Tibial artery (tissue), 4 donors: ENCODE measurements at regions not wholly inside any gene's neighbourhood (a gene's known extent, or its start where the extent isn't known, plus 50 kb on each side); places are given as distances from the start of the nearest gene placed in this dataset.

ENCODE experiments used
- DNase-seq, 2 donors: peaks; one replicate each; pipeline ENCODE4 v3.0.0-alpha.2; 2019
- H3K27ac ChIP-seq, 2 donors: fragments of 200-600 bp; sonication (generic) in 1 of 2; 1 replicate in 1 of 2; 2 replicates in 1 of 2; pipeline ENCODE4 v1.5.1; 2018 to 2019; ENCODE audit warnings: mild to moderate bottlenecking in 1 of 2
- H3K27me3 ChIP-seq, 2 donors: fragments of 200-600 bp; sonication (generic) in 1 of 2; one replicate each; pipeline versions ENCODE4 v1.5.1 to v1.6.0; 2016 to 2019
- H3K36me3 ChIP-seq, 3 donors: fragments of 200-600 bp; sonication (generic) in 2 of 3; one replicate each; pipeline ENCODE4 v1.5.1; 2016 to 2019; ENCODE audit warnings: mild to moderate bottlenecking in 2 of 3
- H3K4me1 ChIP-seq, 4 donors: fragments of 200-600 bp; sonication (generic) in 2 of 4; 1 replicate in 3 of 4; 2 replicates in 1 of 4; pipeline ENCODE4 v1.5.1; 2016 to 2019
- H3K4me3 ChIP-seq, 2 donors: fragments of 200-600 bp; sonication (generic) in 1 of 2; 1 replicate in 1 of 2; 2 replicates in 1 of 2; pipeline ENCODE4 v1.5.1; 2018 to 2019; ENCODE audit warnings: mild to moderate bottlenecking in 2 of 2
- H3K9me3 ChIP-seq, 3 donors: fragments of 200-600 bp; sonication (generic) in 1 of 3; one replicate each; pipeline ENCODE4 v1.5.1; 2016 to 2019
- CTCF ChIP-seq, 2 experiments: fragments of 200-600 bp in 1 of 2; fragments of 450-650 bp in 1 of 2; IDR thresholded peaks; one replicate each; pipeline ENCODE4 v1.5.1; 2017 to 2019; ENCODE audit warnings: antibody characterized with exemption in 2 of 2, mild to moderate bottlenecking in 1 of 2, moderate library complexity in 1 of 2
- intact Hi-C: fragments of 100-400 bp; cut with DNase I; formaldehyde crosslinking; loops from one replicate; pipeline ENCODE4 v1.15.0; 2023; ENCODE audit warnings: low total_unique reads

GRCh38 chr4:120227554-120227953 lies 160.9 kb upstream of the MAD2L1 start:
- no peaks in the 10 kb centered on the region for H3K4me1 ChIP-seq
- no peaks in the 10 kb centered on the region for H3K27me3 ChIP-seq
- DNase-seq = no peak
- H3K9me3 ChIP-seq = no peaks in the 10 kb centered on the region
- H3K4me3 ChIP-seq = no peak overlapping the region
- intact Hi-C loops = no loop called here
- no peak for TF ChIP-seq CTCF (IDR thresholded peaks at IDR 0.05)
- no peaks in the 10 kb centered on the region for H3K36me3 ChIP-seq
- H3K27ac ChIP-seq = no peak overlapping the region

- no peaks in the 10 kb centered on the region for H3K9me3 ChIP-seq
- H3K4me3 ChIP-seq = no peak overlapping the region
- H3K36me3 ChIP-seq = no peaks in the 10 kb centered on the region
- no peaks in the 10 kb centered on the region for H3K4me1 ChIP-seq
- no peak overlapping the region for H3K27ac ChIP-seq
- H3K27me3 ChIP-seq = no peaks in the 10 kb centered on the region
- intact Hi-C loops = no loop called here
- no peak for DNase-seq
- TF ChIP-seq CTCF (IDR thresholded peaks at IDR 0.05) = no peak
Measured at GRCh38 chr4:120225527-120225926, 158.9 kb upstream of the MAD2L1 start.

DNA sequence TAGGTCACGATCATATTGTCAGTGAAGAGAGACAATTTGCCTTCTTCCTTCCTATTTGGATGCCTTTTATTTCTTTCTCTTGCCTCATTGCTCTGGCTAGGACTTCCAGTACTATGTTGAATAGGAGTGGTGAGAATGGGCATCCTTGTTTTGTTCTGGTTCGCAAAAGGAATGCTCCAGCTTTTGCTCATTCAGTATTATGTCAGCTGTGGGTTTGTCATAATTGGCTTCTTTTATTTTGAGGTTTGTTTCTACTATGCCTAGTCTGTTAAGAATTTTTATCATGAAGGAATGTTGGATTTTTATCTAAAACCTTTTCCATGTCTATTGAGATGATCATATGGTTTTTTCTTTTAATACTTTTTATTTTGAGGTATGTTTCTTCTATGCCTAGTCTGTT lies 152.3 kb upstream of the MAD2L1 start:
- Histone ChIP-seq H3K9me3 (peaks cover 0 to 9% (median 3%) of the 10 kb centered on the region in 3 donors), H3K27ac (no peak overlapping the region), H3K27me3 (no peaks in the 10 kb centered on the region), H3K4me3 (no peak overlapping the region), H3K4me1 (no peaks in the 10 kb centered on the region), H3K36me3 (no peaks in the 10 kb centered on the region)
- no peak for TF ChIP-seq CTCF (IDR thresholded peaks at IDR 0.05)
- no peak for DNase-seq
- intact Hi-C loops = no loop called here

GRCh38 chr4:120215350-120215749 lies 148.7 kb upstream of the MAD2L1 start:
- Histone ChIP-seq H3K4me1 (no peaks in the 10 kb centered on the region), H3K4me3 (no peak overlapping the region), H3K27ac (no peak overlapping the region), H3K9me3 (peaks cover 0 to 9% (median 3%) of the 10 kb centered on the region in 3 donors), H3K36me3 (no peaks in the 10 kb centered on the region), H3K27me3 (no peaks in the 10 kb centered on the region)
- intact Hi-C loops = no loop called here
- no peak for DNase-seq
- TF ChIP-seq CTCF (IDR thresholded peaks at IDR 0.05) = no peak

- H3K9me3 ChIP-seq = no peaks in the 10 kb centered on the region
- H3K27me3 ChIP-seq = no peaks in the 10 kb centered on the region
- no peak for TF ChIP-seq CTCF (IDR thresholded peaks at IDR 0.05)
- H3K4me3 ChIP-seq = no peak overlapping the region
- no peaks in the 10 kb centered on the region for H3K36me3 ChIP-seq
- H3K27ac ChIP-seq = no peak overlapping the region
- intact Hi-C loops = no loop called here
- DNase-seq = no peak
- no peaks in the 10 kb centered on the region for H3K4me1 ChIP-seq
Measured at GRCh38 chr4:120211408-120212015, 144.9 kb upstream of the MAD2L1 start.

DNA sequence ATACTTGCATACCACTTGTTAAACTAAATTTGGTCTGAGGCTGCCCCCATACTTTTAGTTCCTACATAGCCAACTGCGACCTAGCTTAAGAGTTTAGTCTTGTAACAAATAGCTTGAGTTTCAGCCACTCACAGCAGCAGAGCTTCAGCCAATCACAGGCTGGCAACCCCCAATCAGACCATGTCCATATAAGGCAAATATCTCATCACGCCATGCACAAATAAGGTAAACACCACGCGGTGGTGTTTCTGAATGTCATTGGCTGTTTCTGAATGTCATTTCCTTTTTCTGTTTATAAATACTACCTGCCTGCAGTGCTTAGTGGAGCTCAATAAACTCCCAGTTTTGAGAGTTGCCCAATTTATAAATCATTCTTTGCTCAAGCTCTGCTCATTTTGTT lies 143.1 kb upstream of the MAD2L1 start:
- Histone ChIP-seq H3K4me3 (no peak overlapping the region), H3K27me3 (no peaks in the 10 kb centered on the region), H3K27ac (no peak overlapping the region), H3K4me1 (no peaks in the 10 kb centered on the region), H3K9me3 (no peaks in the 10 kb centered on the region), H3K36me3 (no peaks in the 10 kb centered on the region)
- intact Hi-C loops = no loop called here
- TF ChIP-seq CTCF (IDR thresholded peaks at IDR 0.05) = no peak
- DNase-seq = no peak
